ENCODE measurements at regions not wholly inside any gene's neighbourhood (a gene's known extent, or its start where the extent isn't known, plus 50 kb on each side); places are given as distances from the start of the nearest gene placed in this dataset.

- 96% methylated on average over 1 of the region's 1 CpG for WGBS
These were observed 269.3 kb upstream of the NMUR2 start for GRCh38 chr5:152674403-152674802.

GRCh38 chr5:152676196-152676595 lies 271.1 kb upstream of the NMUR2 start:
- TF ChIP-seq POLR2AphosphoS5 (IDR thresholded peaks at IDR 0.05) (no peak), POLR2A (IDR thresholded peaks at IDR 0.05) (no peak), CTCF (IDR thresholded peaks at IDR 0.05) (no peak), EP300 (IDR thresholded peaks at IDR 0.05) (no peak)
- no peak for DNase-seq (ENCODE audit: low spot score in 2 of 2)
- Histone ChIP-seq H3K27me3 (no peaks in the 10 kb centered on the region), H3K36me3 (no peaks in the 10 kb centered on the region), H3K9me3 (no peaks in the 10 kb centered on the region), H3K4me3 (no peak overlapping the region), H3K27ac (no peak overlapping the region), H3K4me1 (no peaks in the 10 kb centered on the region)
- WGBS, result 33% methylated on average over 5 of the region's 5 CpGs

More at GRCh38 chr5:152674403-152674802, 269.3 kb upstream of the NMUR2 start:
- no peaks in the 10 kb centered on the region for H3K36me3 ChIP-seq
- TF ChIP-seq POLR2AphosphoS5 (IDR thresholded peaks at IDR 0.05), result no peak
- TF ChIP-seq POLR2A (IDR thresholded peaks at IDR 0.05), result no peak
- TF ChIP-seq CTCF (IDR thresholded peaks at IDR 0.05), result no peak
- no peak for TF ChIP-seq EP300 (IDR thresholded peaks at IDR 0.05)
- H3K9me3 ChIP-seq, result no peaks in the 10 kb centered on the region
- no peak overlapping the region for H3K4me3 ChIP-seq
- no peaks in the 10 kb centered on the region for H3K4me1 ChIP-seq
- H3K27ac ChIP-seq, result no peak overlapping the region
- no peaks in the 10 kb centered on the region for H3K27me3 ChIP-seq
- DNase-seq (ENCODE audit: low spot score in 2 of 2), result no peak

GRCh38 chr5:152683205-152683604 lies 278.1 kb upstream of the NMUR2 start:
- no peak for TF ChIP-seq EP300 (IDR thresholded peaks at IDR 0.05)
- no peak for TF ChIP-seq POLR2AphosphoS5 (IDR thresholded peaks at IDR 0.05)
- no peak for TF ChIP-seq POLR2A (IDR thresholded peaks at IDR 0.05)
- no peak for TF ChIP-seq CTCF (IDR thresholded peaks at IDR 0.05)
- WGBS, result 52% methylated on average over 1 of the region's 1 CpG
- no peak overlapping the region for H3K27ac ChIP-seq
- no peaks in the 10 kb centered on the region for H3K27me3 ChIP-seq
- no peaks in the 10 kb centered on the region for H3K4me1 ChIP-seq
- DNase-seq (ENCODE audit: low spot score in 2 of 2), result no peak
- no peaks in the 10 kb centered on the region for H3K36me3 ChIP-seq
- no peaks in the 10 kb centered on the region for H3K9me3 ChIP-seq
- H3K4me3 ChIP-seq, result no peak overlapping the region

- Histone ChIP-seq H3K4me1 (peaks cover 5% of the 10 kb centered on the region), H3K36me3 (no peaks in the 10 kb centered on the region), H3K27ac (no peak overlapping the region), H3K9me3 (no peaks in the 10 kb centered on the region), H3K27me3 (no peaks in the 10 kb centered on the region), H3K4me3 (no peak overlapping the region)
- TF ChIP-seq POLR2AphosphoS5 (IDR thresholded peaks at IDR 0.05) (no peak), POLR2A (IDR thresholded peaks at IDR 0.05) (no peak)
- no peak for DNase-seq (ENCODE audit: low spot score in 2 of 2)
- WGBS, result 90% methylated on average over 4 of the region's 4 CpGs
These were observed 281.9 kb upstream of the NMUR2 start for GRCh38 chr5:152686931-152687330.

GRCh38 chr5:152688561-152689249 lies 283.6 kb upstream of the NMUR2 start:
- no peak for TF ChIP-seq CTCF (IDR thresholded peaks at IDR 0.05)
- TF ChIP-seq EP300 (IDR thresholded peaks at IDR 0.05), result no peak
- no peak for TF ChIP-seq POLR2AphosphoS5 (IDR thresholded peaks at IDR 0.05)
- TF ChIP-seq POLR2A (IDR thresholded peaks at IDR 0.05), result no peak
- no peak for DNase-seq (ENCODE audit: low spot score in 2 of 2)
- peaks cover 5% of the 10 kb centered on the region for H3K4me1 ChIP-seq
- no peak overlapping the region for H3K4me3 ChIP-seq
- no peaks in the 10 kb centered on the region for H3K9me3 ChIP-seq
- H3K27ac ChIP-seq, result no peak overlapping the region
- 27% methylated on average over 3 of the region's 3 CpGs for WGBS
- H3K27me3 ChIP-seq, result no peaks in the 10 kb centered on the region
- H3K36me3 ChIP-seq, result no peaks in the 10 kb centered on the region
